GM12878 (cell line): ENCODE measurements at regions not wholly inside any gene's neighbourhood (a gene's known extent, or its start where the extent isn't known, plus 50 kb on each side); places are given as distances from the start of the nearest gene placed in this dataset.

ENCODE experiments used
- ATAC-seq: fragments of 200-7000 bp; cut with Tn5 transposase; 3 replicates; pipeline ENCODE4 v1.9.1; 2020; ENCODE audit warnings: mild to moderate bottlenecking, moderate library complexity
- BruUV-seq: library from RNA; stranded (reverse); fragments of 400-500 nt; replicated peaks from 2 replicates; lab custom pipeline; 2021; lab: Mats Ljungman, UMichigan
- CTCF ChIA-PET: fragments of 300-600 bp; sonication (Branson Sonifier 250); formaldehyde crosslinking; extraction: SDS; loops from one replicate; lab custom pipeline; 2021; ENCODE audit warnings: inconsistent platforms; lab: Yijun Ruan, JAX
- POLR2A ChIA-PET: fragments of 350-600 bp; formaldehyde crosslinking; extraction: SDS; loops from one replicate; lab custom pipeline; 2021; ENCODE audit warnings: inconsistent platforms; lab: Charles Lee
- RAD21 ChIA-PET: fragments of 300-600 bp; sonication (Branson Sonifier 250); formaldehyde crosslinking; loops from one replicate; lab custom pipeline; 2023; ENCODE audit warnings: antibody characterized with exemption; ENCODE audit not compliant: unreplicated experiment; lab: Charles Lee
- SMC1A ChIA-PET: fragments of 300-600 bp; sonication (Branson Sonifier 250); formaldehyde crosslinking; loops from one replicate; lab custom pipeline; 2023; ENCODE audit not compliant: unreplicated experiment, uncharacterized antibody; lab: Charles Lee
- DNase-seq: peaks from one replicate; pipeline ENCODE4 v3.0.0-alpha.2; 2011; ENCODE audit warnings: low read depth, low spot score
- FAIRE-seq: peaks from 3 replicates; lab custom pipeline; 2011; peaks lifted over from hg19 to GRCh38; lab: Jason Lieb, UNC
- H2AFZ ChIP-seq: 2 replicates; pipeline ENCODE4 v1.6.0; 2011; ENCODE audit warnings: low read depth, low read length, control low read depth; ENCODE audit not compliant: control insufficient read depth
- H3K27ac ChIP-seq: 2 replicates; pipeline ENCODE4 v1.5.1; 2011; ENCODE audit warnings: control low read depth; ENCODE audit not compliant: control insufficient read depth, insufficient read depth
- H3K27me3 ChIP-seq, 2 experiments: replicated peaks in 1 of 2; 2 replicates each; pipeline versions ENCODE4 v1.6.0 to v1.6.1; 2011; ENCODE audit warnings: low read length in 1 of 2; ENCODE audit not compliant: control insufficient read depth in 2 of 2, insufficient read depth in 2 of 2
- H3K36me3 ChIP-seq, 2 experiments: 2 replicates each; pipeline ENCODE4 v1.5.1; 2011; ENCODE audit warnings: low read length in 1 of 2; ENCODE audit not compliant: control insufficient read depth in 2 of 2, insufficient read depth in 2 of 2
- H3K4me1 ChIP-seq: 2 replicates; pipeline ENCODE4 v1.6.1; 2011; ENCODE audit warnings: mild to moderate bottlenecking, low read length, moderate library complexity, mixed read lengths; ENCODE audit not compliant: control insufficient read depth, insufficient read depth
- H3K4me2 ChIP-seq: 2 replicates; pipeline ENCODE4 v1.6.0; 2011; ENCODE audit warnings: control low read depth; ENCODE audit not compliant: control insufficient read depth, insufficient read depth
- H3K4me3 ChIP-seq: fragments of 200-600 bp; sonication (generic); 2 replicates; pipeline ENCODE4 v1.5.1; 2016
- H3K79me2 ChIP-seq: 2 replicates; pipeline ENCODE4 v1.6.0; 2011; ENCODE audit warnings: low read length; ENCODE audit not compliant: control insufficient read depth, insufficient read depth
- H3K9ac ChIP-seq: 2 replicates; pipeline ENCODE4 v1.8.0; 2011; ENCODE audit warnings: low read length, control low read depth, mixed read lengths; ENCODE audit not compliant: control insufficient read depth, insufficient read depth
- H3K9me3 ChIP-seq: replicated peaks from 3 replicates; pipeline ENCODE4 v1.5.1; 2011; ENCODE audit warnings: mild to moderate bottlenecking, low read length; ENCODE audit not compliant: control insufficient read depth, insufficient read depth
- H4K20me1 ChIP-seq: 2 replicates; pipeline ENCODE4 v1.6.0; 2011; ENCODE audit not compliant: control insufficient read depth, insufficient read depth
- HDAC6 ChIP-seq: fragments of 200-600 bp; sonication (generic); IDR thresholded peaks from one replicate; pipeline ENCODE4 v1.8.0; 2017; ENCODE audit warnings: antibody characterized with exemption; ENCODE audit not compliant: unreplicated experiment
- KDM1A ChIP-seq: fragments of 200-600 bp; sonication (generic); IDR thresholded peaks from 2 replicates; pipeline ENCODE4 v1.6.1; 2016; ENCODE audit warnings: borderline replicate concordance
- MEF2B ChIP-seq: fragments of 450-650 bp; IDR thresholded peaks from 2 replicates; pipeline ENCODE4 v1.6.1; 2018; ENCODE audit warnings: mild to moderate bottlenecking, moderate library complexity; ENCODE audit not compliant: partially characterized antibody, poor library complexity, severe bottlenecking
- NFXL1 ChIP-seq: fragments of 450-650 bp; IDR thresholded peaks from 2 replicates; pipeline ENCODE4 v1.6.1; 2017; ENCODE audit warnings: antibody characterized with exemption, mild to moderate bottlenecking, borderline replicate concordance
- NR2C2 ChIP-seq: IDR thresholded peaks from 2 replicates; pipeline ENCODE4 v1.6.1; 2011; ENCODE audit warnings: borderline replicate concordance, low read depth; ENCODE audit not compliant: control insufficient read depth, insufficient read length
- WRNIP1 ChIP-seq: IDR thresholded peaks from 2 replicates; pipeline ENCODE4 v1.6.1; 2011; ENCODE audit warnings: low read depth, low read length, improper control_type of control experiment, borderline replicate concordance
- ZNF274 ChIP-seq: IDR thresholded peaks from one replicate; pipeline ENCODE4 v1.8.0; 2011; ENCODE audit not compliant: insufficient read length, insufficient read depth
- ZNF622 ChIP-seq: fragments of 450-650 bp; IDR thresholded peaks from 2 replicates; pipeline ENCODE4 v1.6.1; 2017; ENCODE audit warnings: mild to moderate bottlenecking, inconsistent platforms
- WGBS: methylation state at CpG from one replicate; pipeline ENCODE4 v1.1.6; 2016; ENCODE audit warnings: low lambda C conversion rate; ENCODE audit not compliant: insufficient replicate concordance, insufficient coverage; ENCODE audit errors: missing lambda C conversion rate; 5-methylcytosine and 5-hydroxymethylcytosine counted together
- in situ Hi-C: fragments of 300-500 bp; cut with MboI; formaldehyde crosslinking; loops from 9 replicates; pipeline ENCODE4 v1.14.3; 2018; ENCODE audit warnings: mixed read lengths
- intact Hi-C: fragments of 100-400 bp; cut with micrococcal nuclease; formaldehyde crosslinking; loops from one replicate; pipeline ENCODE4 v1.14.2; 2022; ENCODE audit not compliant: unreplicated experiment
- TF ChIP-seq, protein P1 (sequence below): fragments of 450-650 bp; IDR thresholded peaks from 2 replicates; pipeline ENCODE4 v1.6.1; 2014; ENCODE audit warnings: mild to moderate bottlenecking
- TF ChIP-seq, protein P2 (sequence below): fragments of 450-650 bp; formaldehyde crosslinking; IDR thresholded peaks from 2 replicates; pipeline ENCODE4 v1.4.0; 2020; ENCODE audit warnings: mild to moderate bottlenecking, moderate library complexity

DNA sequence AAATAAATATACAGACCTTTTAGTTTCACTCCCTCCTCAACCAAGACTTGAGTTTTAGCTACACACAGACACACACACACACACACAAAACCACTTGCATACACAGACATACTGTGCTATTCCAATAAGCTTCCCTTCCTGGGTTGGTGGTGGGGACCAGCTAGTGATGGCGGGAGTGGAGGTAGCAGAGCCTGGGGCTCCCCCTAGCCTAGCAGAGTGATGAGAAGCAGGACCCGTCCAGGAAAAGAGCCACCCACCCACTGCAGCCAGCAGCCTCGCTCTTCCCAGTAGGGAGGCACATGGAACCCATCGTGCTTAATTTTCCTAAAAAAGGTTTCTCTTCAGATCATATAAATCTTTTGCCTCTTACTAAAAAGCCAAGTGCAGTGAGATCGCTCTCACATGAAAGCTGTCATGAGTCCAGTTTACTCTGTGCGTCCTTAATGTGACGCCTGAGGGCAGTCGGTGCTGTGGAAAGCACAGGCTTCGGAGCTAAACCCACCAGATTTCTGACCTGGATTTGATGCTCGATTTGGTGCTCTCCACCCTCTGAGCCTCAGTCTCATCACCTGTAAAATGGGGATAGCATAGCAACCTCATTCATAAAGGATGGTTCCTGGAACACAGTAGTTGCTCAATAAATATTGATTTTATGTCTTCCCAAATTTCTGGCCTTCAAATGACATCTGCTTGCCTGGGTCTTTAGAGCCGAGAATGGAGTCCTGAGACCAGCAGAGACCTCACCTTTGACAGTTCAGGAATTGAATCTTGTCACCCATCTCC, 60.1 kb upstream of the YWHAQ start:
- H3K9ac ChIP-seq = no peak overlapping the region
- CTCF ChIA-PET = no interaction called here
- POLR2A ChIA-PET = interaction anchor here (0.6 kb wide), 1 partner anchor 36 kb away, joined by 3 read pairs; no protein-coding TSS in a partner anchor
- DNase-seq = no peak
- no peaks in the 10 kb centered on the region for H3K9me3 ChIP-seq
- H3K4me3 ChIP-seq = no peak overlapping the region
- TF ChIP-seq MEF2B = no peak
- 74% methylated on average over 11 of the region's 11 CpGs for WGBS
- intact Hi-C loops (loop anchor here (5.0 kb wide), 1 partner anchor 46 kb away; no protein-coding TSS in a partner anchor), in situ Hi-C loops (no loop called here)
- no peak overlapping the region for H3K4me2 ChIP-seq
- RAD21 ChIA-PET = no interaction called here
- no peak for FAIRE-seq
- no peak overlapping the region for H3K27ac ChIP-seq
- H3K79me2 ChIP-seq = no peaks in the 10 kb centered on the region
- ATAC-seq = no peak
- peaks cover 5% of the 10 kb centered on the region for H3K4me1 ChIP-seq
- no peaks in the 10 kb centered on the region for H3K27me3 ChIP-seq
- peak overlapping the region; percentile 37; the same call in 1 of the 2 replicates for H2AFZ ChIP-seq
- SMC1A ChIA-PET = interaction anchor here (0.8 kb wide), 1 partner anchor 15 kb away, joined by 3 read pairs; no protein-coding TSS in a partner anchor
- H3K36me3 ChIP-seq = no peaks in the 10 kb centered on the region
- no peaks in the 10 kb centered on the region for H4K20me1 ChIP-seq
- BruUV-seq = no TSS peak

DNA sequence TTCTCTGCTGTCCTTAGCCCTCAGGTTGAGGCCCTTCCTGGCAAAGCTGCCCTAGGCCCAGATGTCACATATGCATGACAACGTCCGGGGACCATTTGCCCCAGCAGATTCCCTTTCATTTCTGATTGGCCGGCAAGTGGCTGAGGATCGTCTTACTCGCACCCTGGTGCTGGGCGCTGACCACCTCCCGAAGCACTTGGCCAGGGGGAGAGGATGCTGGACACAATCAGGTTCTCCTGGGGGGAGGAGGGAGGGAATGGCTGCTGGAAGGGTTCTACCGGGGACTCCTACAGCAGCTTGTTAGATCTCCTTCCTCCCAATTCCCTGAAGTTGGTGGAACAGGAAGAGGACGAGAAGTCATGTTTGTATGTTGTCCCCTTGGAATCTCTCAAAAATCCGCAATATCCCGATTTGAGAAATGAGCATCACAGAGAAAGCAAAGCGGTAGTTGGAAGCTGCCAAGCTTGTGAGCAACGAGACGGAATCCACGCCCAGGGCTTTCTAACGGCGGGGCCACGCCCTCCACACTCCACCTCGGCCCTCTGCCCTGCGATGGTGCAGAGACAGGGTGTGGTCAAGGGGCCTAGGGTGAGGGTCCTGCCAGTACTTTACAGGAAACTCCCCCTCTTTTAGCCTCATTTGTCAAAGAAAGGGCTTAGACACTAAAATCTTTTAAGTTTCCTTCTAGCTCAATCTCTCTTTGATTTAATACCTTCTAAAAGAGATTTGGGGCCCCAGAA, 61.8 kb upstream of the YWHAQ start:
- H3K4me3 ChIP-seq = no peak overlapping the region
- no peak for DNase-seq
- no peak overlapping the region for H3K27ac ChIP-seq
- H3K27me3 ChIP-seq = no peaks in the 10 kb centered on the region
- H3K4me1 ChIP-seq = peaks cover 5% of the 10 kb centered on the region
- in situ Hi-C loops = no loop called here
- no peak overlapping the region for H3K9ac ChIP-seq
- intact Hi-C loops = loop anchor here (5.0 kb wide), 1 partner anchor 45 kb away; no protein-coding TSS in a partner anchor
- ChIA-PET CTCF (no interaction called here), RAD21 (no interaction called here), SMC1A (no interaction called here), POLR2A (no interaction called here)
- no peaks in the 10 kb centered on the region for H3K36me3 ChIP-seq
- H3K79me2 ChIP-seq = no peaks in the 10 kb centered on the region
- FAIRE-seq = no peak
- H2AFZ ChIP-seq = no peak overlapping the region; the same call in 1 of the 2 replicates
- no TSS peak for BruUV-seq
- H3K4me2 ChIP-seq = peak overlapping the region; percentile 20; the same call in 1 of the 2 replicates
- ATAC-seq = no peak
- H4K20me1 ChIP-seq = no peaks in the 10 kb centered on the region
- no peaks in the 10 kb centered on the region for H3K9me3 ChIP-seq
- WGBS = 30% methylated on average over 20 of the region's 20 CpGs
- TF ChIP-seq, protein P1, sequence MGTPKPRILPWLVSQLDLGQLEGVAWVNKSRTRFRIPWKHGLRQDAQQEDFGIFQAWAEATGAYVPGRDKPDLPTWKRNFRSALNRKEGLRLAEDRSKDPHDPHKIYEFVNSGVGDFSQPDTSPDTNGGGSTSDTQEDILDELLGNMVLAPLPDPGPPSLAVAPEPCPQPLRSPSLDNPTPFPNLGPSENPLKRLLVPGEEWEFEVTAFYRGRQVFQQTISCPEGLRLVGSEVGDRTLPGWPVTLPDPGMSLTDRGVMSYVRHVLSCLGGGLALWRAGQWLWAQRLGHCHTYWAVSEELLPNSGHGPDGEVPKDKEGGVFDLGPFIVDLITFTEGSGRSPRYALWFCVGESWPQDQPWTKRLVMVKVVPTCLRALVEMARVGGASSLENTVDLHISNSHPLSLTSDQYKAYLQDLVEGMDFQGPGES = no peak
- TF ChIP-seq NR2C2 = no peak
- TF ChIP-seq ZNF274 = no peak
- no peak for TF ChIP-seq HDAC6
- TF ChIP-seq ZNF622 = no peak
- TF ChIP-seq, protein P2, sequence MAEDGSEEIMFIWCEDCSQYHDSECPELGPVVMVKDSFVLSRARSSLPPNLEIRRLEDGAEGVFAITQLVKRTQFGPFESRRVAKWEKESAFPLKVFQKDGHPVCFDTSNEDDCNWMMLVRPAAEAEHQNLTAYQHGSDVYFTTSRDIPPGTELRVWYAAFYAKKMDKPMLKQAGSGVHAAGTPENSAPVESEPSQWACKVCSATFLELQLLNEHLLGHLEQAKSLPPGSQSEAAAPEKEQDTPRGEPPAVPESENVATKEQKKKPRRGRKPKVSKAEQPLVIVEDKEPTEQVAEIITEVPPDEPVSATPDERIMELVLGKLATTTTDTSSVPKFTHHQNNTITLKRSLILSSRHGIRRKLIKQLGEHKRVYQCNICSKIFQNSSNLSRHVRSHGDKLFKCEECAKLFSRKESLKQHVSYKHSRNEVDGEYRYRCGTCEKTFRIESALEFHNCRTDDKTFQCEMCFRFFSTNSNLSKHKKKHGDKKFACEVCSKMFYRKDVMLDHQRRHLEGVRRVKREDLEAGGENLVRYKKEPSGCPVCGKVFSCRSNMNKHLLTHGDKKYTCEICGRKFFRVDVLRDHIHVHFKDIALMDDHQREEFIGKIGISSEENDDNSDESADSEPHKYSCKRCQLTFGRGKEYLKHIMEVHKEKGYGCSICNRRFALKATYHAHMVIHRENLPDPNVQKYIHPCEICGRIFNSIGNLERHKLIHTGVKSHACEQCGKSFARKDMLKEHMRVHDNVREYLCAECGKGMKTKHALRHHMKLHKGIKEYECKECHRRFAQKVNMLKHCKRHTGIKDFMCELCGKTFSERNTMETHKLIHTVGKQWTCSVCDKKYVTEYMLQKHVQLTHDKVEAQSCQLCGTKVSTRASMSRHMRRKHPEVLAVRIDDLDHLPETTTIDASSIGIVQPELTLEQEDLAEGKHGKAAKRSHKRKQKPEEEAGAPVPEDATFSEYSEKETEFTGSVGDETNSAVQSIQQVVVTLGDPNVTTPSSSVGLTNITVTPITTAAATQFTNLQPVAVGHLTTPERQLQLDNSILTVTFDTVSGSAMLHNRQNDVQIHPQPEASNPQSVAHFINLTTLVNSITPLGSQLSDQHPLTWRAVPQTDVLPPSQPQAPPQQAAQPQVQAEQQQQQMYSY (CRISPR knock-in tag) = no peak
- TF ChIP-seq KDM1A = no peak
- TF ChIP-seq WRNIP1 = no peak
- no peak for TF ChIP-seq NFXL1
